ENCODE measurements at regions not wholly inside any gene's neighbourhood (a gene's known extent, or its start where the extent isn't known, plus 50 kb on each side); places are given as distances from the start of the nearest gene placed in this dataset.

GRCh38 chr13:111411919-111412650 lies 91.6 kb downstream of the TEX29 start:
- CTCF ChIA-PET = no interaction called here
- no peaks in the 10 kb centered on the region for H3K36me3 Mint-ChIP-seq
- H3K27me3 Mint-ChIP-seq = peaks cover 0 to 28% (median 11%) of the 10 kb centered on the region in 5 donors

GRCh38 chr13:111413407-111414187 lies 93.2 kb downstream of the TEX29 start:
- ChIA-PET POLR2A (no interaction called here), CTCF (no interaction called here)
- Histone ChIP-seq H3K9me3 (ENCODE audit: control insufficient read depth in 2 of 3, low read length in 3 of 3) (no peaks in the 10 kb centered on the region), H3K27ac (ENCODE audit: low read depth, low read length) (no peak overlapping the region), H3K4me1 (ENCODE audit: control insufficient read depth in 2 of 2, insufficient read depth in 2 of 2, low read length in 2 of 2) (no peaks in the 10 kb centered on the region), H3K27me3 (ENCODE audit: control insufficient read depth in 2 of 2, insufficient read depth in 2 of 2, low read length in 2 of 2) (no peaks in the 10 kb centered on the region), H3K36me3 (ENCODE audit: control insufficient read depth in 2 of 3, insufficient read depth in 3 of 3, low read length in 3 of 3) (no peaks in the 10 kb centered on the region), H3K4me3 (ENCODE audit: low read length) (no peak overlapping the region)
- no peak for ATAC-seq
- no peak overlapping the region for H3K27ac Mint-ChIP-seq
- intact Hi-C loops (cut with micrococcal nuclease) = no loop called here
- no peak for DNase-seq
- peaks cover 0 to 28% (median 11%) of the 10 kb centered on the region in 5 donors for H3K27me3 Mint-ChIP-seq
- no peaks in the 10 kb centered on the region for H3K9me3 Mint-ChIP-seq
- H3K4me3 Mint-ChIP-seq = no peak overlapping the region
- no peaks in the 10 kb centered on the region for H3K4me1 Mint-ChIP-seq
- no peaks in the 10 kb centered on the region for H3K36me3 Mint-ChIP-seq

More at GRCh38 chr13:111411919-111412650, 91.6 kb downstream of the TEX29 start:
- H3K4me3 ChIP-seq (ENCODE audit: low read length) = no peak overlapping the region
- intact Hi-C loops (cut with micrococcal nuclease) = no loop called here
- POLR2A ChIA-PET = no interaction called here
- no peak for ATAC-seq
- no peaks in the 10 kb centered on the region for H3K36me3 ChIP-seq (ENCODE audit: control insufficient read depth in 2 of 3, insufficient read depth in 3 of 3, low read length in 3 of 3)
- Mint-ChIP-seq H3K4me1 (no peaks in the 10 kb centered on the region), H3K4me3 (peak overlapping the region in 1 of 10 donors; percentile 60), H3K9me3 (no peaks in the 10 kb centered on the region), H3K27ac (no peak overlapping the region)
- H3K9me3 ChIP-seq (ENCODE audit: control insufficient read depth in 2 of 3, low read length in 3 of 3) = no peaks in the 10 kb centered on the region
- H3K27me3 ChIP-seq (ENCODE audit: control insufficient read depth in 2 of 2, insufficient read depth in 2 of 2, low read length in 2 of 2) = no peaks in the 10 kb centered on the region
- H3K27ac ChIP-seq (ENCODE audit: low read depth, low read length) = no peak overlapping the region
- DNase-seq = no peak
- H3K4me1 ChIP-seq (ENCODE audit: control insufficient read depth in 2 of 2, insufficient read depth in 2 of 2, low read length in 2 of 2) = no peaks in the 10 kb centered on the region

GRCh38 chr13:111414341-111414740 lies 93.9 kb downstream of the TEX29 start:
- CTCF ChIA-PET = no interaction called here
- intact Hi-C loops (cut with micrococcal nuclease) = no loop called here

GRCh38 chr13:111415246-111415645 lies 94.8 kb downstream of the TEX29 start:
- no peak overlapping the region for H3K4me3 ChIP-seq (ENCODE audit: low read length)
- intact Hi-C loops (cut with micrococcal nuclease) = no loop called here
- ChIA-PET CTCF (no interaction called here), POLR2A (interaction anchor here (0.7 kb wide), 1 partner anchor 22 kb away, joined by 3 read pairs; no protein-coding TSS in a partner anchor)
- no peaks in the 10 kb centered on the region for H3K36me3 Mint-ChIP-seq
- peaks cover 0 to 28% (median 11%) of the 10 kb centered on the region in 5 donors for H3K27me3 Mint-ChIP-seq
- H3K9me3 Mint-ChIP-seq = no peaks in the 10 kb centered on the region
- H3K9me3 ChIP-seq (ENCODE audit: control insufficient read depth in 2 of 3, low read length in 3 of 3) = no peaks in the 10 kb centered on the region
- ATAC-seq (no peak), DNase-seq (no peak)
- H3K27ac Mint-ChIP-seq = no peak overlapping the region
- H3K36me3 ChIP-seq (ENCODE audit: control insufficient read depth in 2 of 3, insufficient read depth in 3 of 3, low read length in 3 of 3) = no peaks in the 10 kb centered on the region
- no peaks in the 10 kb centered on the region for H3K4me1 ChIP-seq (ENCODE audit: control insufficient read depth in 2 of 2, insufficient read depth in 2 of 2, low read length in 2 of 2)
- no peak overlapping the region for H3K4me3 Mint-ChIP-seq
- H3K27ac ChIP-seq (ENCODE audit: low read depth, low read length) = no peak overlapping the region
- no peaks in the 10 kb centered on the region for H3K4me1 Mint-ChIP-seq
- no peaks in the 10 kb centered on the region for H3K27me3 ChIP-seq (ENCODE audit: control insufficient read depth in 2 of 2, insufficient read depth in 2 of 2, low read length in 2 of 2)

More at GRCh38 chr13:111414341-111414740, 93.9 kb downstream of the TEX29 start:
- Histone ChIP-seq H3K27ac (ENCODE audit: low read depth, low read length) (no peak overlapping the region), H3K4me3 (ENCODE audit: low read length) (no peak overlapping the region), H3K27me3 (ENCODE audit: control insufficient read depth in 2 of 2, insufficient read depth in 2 of 2, low read length in 2 of 2) (no peaks in the 10 kb centered on the region), H3K36me3 (ENCODE audit: control insufficient read depth in 2 of 3, insufficient read depth in 3 of 3, low read length in 3 of 3) (no peaks in the 10 kb centered on the region), H3K4me1 (ENCODE audit: control insufficient read depth in 2 of 2, insufficient read depth in 2 of 2, low read length in 2 of 2) (no peaks in the 10 kb centered on the region), H3K9me3 (ENCODE audit: control insufficient read depth in 2 of 3, low read length in 3 of 3) (no peaks in the 10 kb centered on the region)
- Mint-ChIP-seq H3K36me3 (no peaks in the 10 kb centered on the region), H3K9me3 (no peaks in the 10 kb centered on the region), H3K27ac (no peak overlapping the region), H3K27me3 (peaks cover 0 to 28% (median 11%) of the 10 kb centered on the region in 5 donors), H3K4me3 (no peak overlapping the region), H3K4me1 (no peaks in the 10 kb centered on the region)
- no peak for DNase-seq
- POLR2A ChIA-PET = no interaction called here
- ATAC-seq = no peak

- no peak overlapping the region for H3K27ac ChIP-seq (ENCODE audit: low read depth, low read length)
- peaks cover 0 to 27% (median 11%) of the 10 kb centered on the region in 5 donors for H3K27me3 Mint-ChIP-seq
- ATAC-seq (no peak), DNase-seq (no peak)
- H3K4me3 ChIP-seq (ENCODE audit: low read length) = no peak overlapping the region
- no peak overlapping the region for H3K27ac Mint-ChIP-seq
- H3K36me3 Mint-ChIP-seq = no peaks in the 10 kb centered on the region
- ChIA-PET CTCF (no interaction called here), POLR2A (interaction anchor here (0.7 kb wide), 1 partner anchor 22 kb away, joined by 3 read pairs; no protein-coding TSS in a partner anchor)
- no peaks in the 10 kb centered on the region for H3K4me1 ChIP-seq (ENCODE audit: control insufficient read depth in 2 of 2, insufficient read depth in 2 of 2, low read length in 2 of 2)
- intact Hi-C loops (cut with micrococcal nuclease) = no loop called here
- H3K4me3 Mint-ChIP-seq = no peak overlapping the region
- H3K9me3 Mint-ChIP-seq = no peaks in the 10 kb centered on the region
- H3K36me3 ChIP-seq (ENCODE audit: control insufficient read depth in 2 of 3, insufficient read depth in 3 of 3, low read length in 3 of 3) = no peaks in the 10 kb centered on the region
- no peaks in the 10 kb centered on the region for H3K27me3 ChIP-seq (ENCODE audit: control insufficient read depth in 2 of 2, insufficient read depth in 2 of 2, low read length in 2 of 2)
- H3K4me1 Mint-ChIP-seq = no peaks in the 10 kb centered on the region
- no peaks in the 10 kb centered on the region for H3K9me3 ChIP-seq (ENCODE audit: control insufficient read depth in 2 of 3, low read length in 3 of 3)
Measured at GRCh38 chr13:111415765-111416164, 95.3 kb downstream of the TEX29 start.

GRCh38 chr13:111418101-111418500 lies 97.7 kb downstream of the TEX29 start:
- Mint-ChIP-seq H3K9me3 (no peaks in the 10 kb centered on the region), H3K27ac (no peak overlapping the region), H3K36me3 (no peaks in the 10 kb centered on the region), H3K4me1 (no peaks in the 10 kb centered on the region), H3K27me3 (peaks cover 0 to 11% (median 0%) of the 10 kb centered on the region in 5 donors), H3K4me3 (no peak overlapping the region)
- no peaks in the 10 kb centered on the region for H3K4me1 ChIP-seq (ENCODE audit: control insufficient read depth in 2 of 2, insufficient read depth in 2 of 2, low read length in 2 of 2)
- DNase-seq (no peak), ATAC-seq (no peak)
- ChIA-PET CTCF (no interaction called here), POLR2A (no interaction called here)
- H3K36me3 ChIP-seq (ENCODE audit: control insufficient read depth in 2 of 3, insufficient read depth in 3 of 3, low read length in 3 of 3) = no peaks in the 10 kb centered on the region
- H3K27ac ChIP-seq (ENCODE audit: low read depth, low read length) = no peak overlapping the region
- no peaks in the 10 kb centered on the region for H3K27me3 ChIP-seq (ENCODE audit: control insufficient read depth in 2 of 2, insufficient read depth in 2 of 2, low read length in 2 of 2)
- no peaks in the 10 kb centered on the region for H3K9me3 ChIP-seq (ENCODE audit: control insufficient read depth in 2 of 3, low read length in 3 of 3)
- no peak overlapping the region for H3K4me3 ChIP-seq (ENCODE audit: low read length)
- intact Hi-C loops (cut with micrococcal nuclease) = no loop called here
